Trophoblast cell (in vitro differentiated cells and primary cell): ENCODE measurements at regions not wholly inside any gene's neighbourhood (a gene's known extent, or its start where the extent isn't known, plus 50 kb on each side); places are given as distances from the start of the nearest gene placed in this dataset.

Experiments used
- DNase-seq, 2 donors: peaks; one replicate each; pipeline ENCODE4 v3.0.0-alpha.2; 2016
- H2AFZ ChIP-seq: 2 replicates; pipeline ENCODE4 v1.6.1; 2013; ENCODE audit warnings: low read length, moderate library complexity, mild to moderate bottlenecking; ENCODE audit not compliant: insufficient read depth, poor library complexity
- H2AK5ac ChIP-seq: 2 replicates; pipeline ENCODE4 v1.6.1; 2013; ENCODE audit warnings: mild to moderate bottlenecking, low read length
- H2BK120ac ChIP-seq: 2 replicates; pipeline ENCODE4 v1.6.1; 2013; ENCODE audit warnings: low read length, mild to moderate bottlenecking, moderate library complexity; ENCODE audit not compliant: insufficient read depth, poor library complexity
- H2BK12ac ChIP-seq: 2 replicates; pipeline ENCODE4 v1.6.1; 2013; ENCODE audit warnings: mild to moderate bottlenecking, low read length, moderate library complexity
- H2BK5ac ChIP-seq: 2 replicates; pipeline ENCODE4 v1.6.1; 2013; ENCODE audit warnings: low read length, low read depth, moderate library complexity, mild to moderate bottlenecking; ENCODE audit not compliant: poor library complexity
- H3K14ac ChIP-seq: 2 replicates; pipeline ENCODE4 v1.6.1; 2013; ENCODE audit warnings: mild to moderate bottlenecking, low read length
- H3K18ac ChIP-seq: 2 replicates; pipeline ENCODE4 v1.6.1; 2013; ENCODE audit warnings: mild to moderate bottlenecking, low read length
- H3K23ac ChIP-seq: 2 replicates; pipeline ENCODE4 v1.6.1; 2013; ENCODE audit warnings: low read length
- H3K27ac ChIP-seq: 2 replicates; pipeline ENCODE4 v1.5.1; 2013; ENCODE audit warnings: low read depth, mild to moderate bottlenecking, inconsistent platforms, low read length, moderate library complexity
- H3K27me3 ChIP-seq: 2 replicates; pipeline ENCODE4 v1.6.1; 2013; ENCODE audit warnings: inconsistent platforms, mild to moderate bottlenecking, low read length, moderate library complexity; ENCODE audit not compliant: insufficient read depth
- H3K36me3 ChIP-seq, 2 experiments: 1 replicate in 1 of 2; 2 replicates in 1 of 2; pipeline ENCODE4 v1.6.1; 2013; ENCODE audit warnings: low read length in 2 of 2, mild to moderate bottlenecking in 2 of 2, moderate library complexity in 1 of 2; ENCODE audit not compliant: insufficient read depth in 2 of 2, control insufficient read depth in 1 of 2
- H3K4ac ChIP-seq: 2 replicates; pipeline ENCODE4 v1.6.1; 2013; ENCODE audit warnings: low read depth, mild to moderate bottlenecking, low read length, moderate library complexity
- H3K4me1 ChIP-seq, 2 experiments: 1 replicate in 1 of 2; 2 replicates in 1 of 2; pipeline ENCODE4 v1.6.1; 2013; ENCODE audit warnings: low read length in 2 of 2, mild to moderate bottlenecking in 2 of 2, moderate library complexity in 1 of 2; ENCODE audit not compliant: insufficient read depth in 2 of 2, control insufficient read depth in 1 of 2
- H3K4me2 ChIP-seq: 2 replicates; pipeline ENCODE4 v1.6.1; 2013; ENCODE audit warnings: inconsistent platforms, mild to moderate bottlenecking, low read length, moderate library complexity
- H3K4me3 ChIP-seq: 2 replicates; pipeline ENCODE4 v1.5.1; 2013; ENCODE audit warnings: mild to moderate bottlenecking, low read depth, low read length, inconsistent platforms
- H3K79me1 ChIP-seq: one replicate; pipeline ENCODE4 v1.6.1; 2013; ENCODE audit warnings: low read length
- H3K79me2 ChIP-seq: 2 replicates; pipeline ENCODE4 v1.6.1; 2013; ENCODE audit warnings: low read length, mild to moderate bottlenecking; ENCODE audit not compliant: control insufficient read depth, insufficient read depth, poor library complexity
- H3K9ac ChIP-seq: 2 replicates; pipeline ENCODE4 v1.6.1; 2013; ENCODE audit warnings: mild to moderate bottlenecking, low read length
- H3K9me3 ChIP-seq: 2 replicates; pipeline ENCODE4 v1.6.1; 2013; ENCODE audit warnings: low read depth, mild to moderate bottlenecking, control low read depth, inconsistent platforms, low read length; ENCODE audit not compliant: insufficient read depth
- H4K12ac ChIP-seq: 2 replicates; pipeline ENCODE4 v1.6.1; 2013; ENCODE audit warnings: low read depth, mild to moderate bottlenecking, low read length, moderate library complexity
- H4K8ac ChIP-seq: 2 replicates; pipeline ENCODE4 v1.6.1; 2013; ENCODE audit warnings: low read depth, mild to moderate bottlenecking, low read length, moderate library complexity
- H4K91ac ChIP-seq: one replicate; pipeline ENCODE4 v1.6.1; 2013; ENCODE audit warnings: low read depth, mild to moderate bottlenecking, low read length, moderate library complexity
- WGBS: extraction: QIAGEN DNeasy Blood & Tissue Kit; methylation state at CpG from one replicate; pipeline ENCODE4 v1.1.7; 2013; ENCODE audit warnings: missing lambda C conversion rate; ENCODE audit not compliant: insufficient read length, insufficient coverage; ENCODE audit errors: extremely low coverage; 5-methylcytosine and 5-hydroxymethylcytosine counted together

- H3K23ac ChIP-seq, result no peak overlapping the region
- H3K9ac ChIP-seq, result no peak overlapping the region
- no peak overlapping the region for H4K91ac ChIP-seq
- H3K36me3 ChIP-seq, result no peaks in the 10 kb centered on the region
- no peak overlapping the region for H3K4me2 ChIP-seq
- H3K79me2 ChIP-seq, result no peaks in the 10 kb centered on the region
- no peak overlapping the region for H2BK120ac ChIP-seq
- H2AFZ ChIP-seq, result no peak overlapping the region
- no CpG with 5 or more reads among the region's 2 CpGs for WGBS
- no peak overlapping the region for H3K4me3 ChIP-seq
- H3K27ac ChIP-seq, result no peak overlapping the region
- no peak overlapping the region for H3K4ac ChIP-seq
- H3K27me3 ChIP-seq, result no peaks in the 10 kb centered on the region
- no peak overlapping the region for H2BK12ac ChIP-seq
- H3K18ac ChIP-seq, result no peak overlapping the region
- H4K8ac ChIP-seq, result no peak overlapping the region
- DNase-seq, result no peak
- no peaks in the 10 kb centered on the region for H3K79me1 ChIP-seq
- no peaks in the 10 kb centered on the region for H3K9me3 ChIP-seq
- H3K4me1 ChIP-seq, result no peaks in the 10 kb centered on the region
- H2AK5ac ChIP-seq, result no peak overlapping the region
- no peak overlapping the region for H4K12ac ChIP-seq
- no peak overlapping the region for H3K14ac ChIP-seq
- H2BK5ac ChIP-seq, result no peak overlapping the region
These were observed 201.9 kb upstream of the RBM19 start for GRCh38 chr12:114168061-114168460.

- H4K91ac ChIP-seq, result no peak overlapping the region
- no peaks in the 10 kb centered on the region for H3K4me1 ChIP-seq
- no peak overlapping the region for H4K12ac ChIP-seq
- no peak overlapping the region for H3K18ac ChIP-seq
- H3K79me2 ChIP-seq, result no peaks in the 10 kb centered on the region
- no peak overlapping the region for H3K4me2 ChIP-seq
- no peak for DNase-seq
- no peak overlapping the region for H3K4me3 ChIP-seq
- no peak overlapping the region for H3K4ac ChIP-seq
- H3K27me3 ChIP-seq, result no peaks in the 10 kb centered on the region
- no peak overlapping the region for H2BK5ac ChIP-seq
- no CpG with 5 or more reads among the region's 1 CpG for WGBS
- no peak overlapping the region for H2BK120ac ChIP-seq
- no peaks in the 10 kb centered on the region for H3K79me1 ChIP-seq
- H3K14ac ChIP-seq, result no peak overlapping the region
- no peaks in the 10 kb centered on the region for H3K36me3 ChIP-seq
- no peak overlapping the region for H3K9ac ChIP-seq
- no peak overlapping the region for H4K8ac ChIP-seq
- no peak overlapping the region for H3K27ac ChIP-seq
- no peak overlapping the region for H2AK5ac ChIP-seq
- H2BK12ac ChIP-seq, result no peak overlapping the region
- no peak overlapping the region for H2AFZ ChIP-seq
- no peak overlapping the region for H3K23ac ChIP-seq
- no peaks in the 10 kb centered on the region for H3K9me3 ChIP-seq
These were observed 201.3 kb upstream of the RBM19 start for GRCh38 chr12:114167431-114167830.

GRCh38 chr12:114166362-114166761 is 200.2 kb upstream of the RBM19 start:
- no peaks in the 10 kb centered on the region for H3K9me3 ChIP-seq
- no peak overlapping the region for H3K18ac ChIP-seq
- H2BK12ac ChIP-seq, result no peak overlapping the region
- H4K8ac ChIP-seq, result no peak overlapping the region
- H3K4ac ChIP-seq, result no peak overlapping the region
- no peak overlapping the region for H3K23ac ChIP-seq
- H3K9ac ChIP-seq, result no peak overlapping the region
- H3K79me2 ChIP-seq, result no peaks in the 10 kb centered on the region
- H2BK5ac ChIP-seq, result no peak overlapping the region
- H3K4me2 ChIP-seq, result no peak overlapping the region
- H2AK5ac ChIP-seq, result no peak overlapping the region
- no peak overlapping the region for H2AFZ ChIP-seq
- no peak overlapping the region for H3K27ac ChIP-seq
- no peaks in the 10 kb centered on the region for H3K79me1 ChIP-seq
- H4K91ac ChIP-seq, result no peak overlapping the region
- no peaks in the 10 kb centered on the region for H3K27me3 ChIP-seq
- no peak overlapping the region for H3K14ac ChIP-seq
- peak in 1 of 2 donors; percentile 42 for DNase-seq
- H4K12ac ChIP-seq, result no peak overlapping the region
- no peak overlapping the region for H3K4me3 ChIP-seq
- no peaks in the 10 kb centered on the region for H3K4me1 ChIP-seq
- H2BK120ac ChIP-seq, result no peak overlapping the region
- no CpG with 5 or more reads among the region's 7 CpGs for WGBS
- no peaks in the 10 kb centered on the region for H3K36me3 ChIP-seq

GRCh38 chr12:114165921-114166320 is 199.8 kb upstream of the RBM19 start:
- no peak overlapping the region for H3K23ac ChIP-seq
- no peak overlapping the region for H2BK12ac ChIP-seq
- H3K79me2 ChIP-seq, result no peaks in the 10 kb centered on the region
- no peaks in the 10 kb centered on the region for H3K79me1 ChIP-seq
- no peak overlapping the region for H4K12ac ChIP-seq
- H3K4ac ChIP-seq, result no peak overlapping the region
- H2BK120ac ChIP-seq, result no peak overlapping the region
- no peaks in the 10 kb centered on the region for H3K4me1 ChIP-seq
- no peak overlapping the region for H3K14ac ChIP-seq
- WGBS, result no CpG with 5 or more reads among the region's 1 CpG
- no peak overlapping the region for H4K8ac ChIP-seq
- H3K18ac ChIP-seq, result no peak overlapping the region
- no peak overlapping the region for H3K4me3 ChIP-seq
- no peak overlapping the region for H2AFZ ChIP-seq
- no peak overlapping the region for H2BK5ac ChIP-seq
- H3K4me2 ChIP-seq, result no peak overlapping the region
- H2AK5ac ChIP-seq, result no peak overlapping the region
- H3K9me3 ChIP-seq, result no peaks in the 10 kb centered on the region
- no peaks in the 10 kb centered on the region for H3K27me3 ChIP-seq
- H3K27ac ChIP-seq, result no peak overlapping the region
- DNase-seq, result no peak
- H4K91ac ChIP-seq, result no peak overlapping the region
- no peaks in the 10 kb centered on the region for H3K36me3 ChIP-seq
- no peak overlapping the region for H3K9ac ChIP-seq
